GM12875 (cell line): ENCODE measurements at regions not wholly inside any gene's neighbourhood (a gene's known extent, or its start where the extent isn't known, plus 50 kb on each side); places are given as distances from the start of the nearest gene placed in this dataset.
A peak's percentile ranks its signal among the peaks of the same experiment; 100 is the strongest.

Experiments
- H3K4me3 ChIP-seq: one replicate; pipeline ENCODE4 v1.5.1; 2011; ENCODE audit warnings: low read depth, low read length, control low read depth
- TF ChIP-seq, protein P1 (sequence below): IDR thresholded peaks from 2 replicates; pipeline ENCODE4 v1.5.1; 2011; ENCODE audit warnings: low read depth, mild to moderate bottlenecking, control low read depth, inconsistent platforms, low read length, moderate library complexity, borderline replicate concordance; ENCODE audit not compliant: insufficient read depth

DNA sequence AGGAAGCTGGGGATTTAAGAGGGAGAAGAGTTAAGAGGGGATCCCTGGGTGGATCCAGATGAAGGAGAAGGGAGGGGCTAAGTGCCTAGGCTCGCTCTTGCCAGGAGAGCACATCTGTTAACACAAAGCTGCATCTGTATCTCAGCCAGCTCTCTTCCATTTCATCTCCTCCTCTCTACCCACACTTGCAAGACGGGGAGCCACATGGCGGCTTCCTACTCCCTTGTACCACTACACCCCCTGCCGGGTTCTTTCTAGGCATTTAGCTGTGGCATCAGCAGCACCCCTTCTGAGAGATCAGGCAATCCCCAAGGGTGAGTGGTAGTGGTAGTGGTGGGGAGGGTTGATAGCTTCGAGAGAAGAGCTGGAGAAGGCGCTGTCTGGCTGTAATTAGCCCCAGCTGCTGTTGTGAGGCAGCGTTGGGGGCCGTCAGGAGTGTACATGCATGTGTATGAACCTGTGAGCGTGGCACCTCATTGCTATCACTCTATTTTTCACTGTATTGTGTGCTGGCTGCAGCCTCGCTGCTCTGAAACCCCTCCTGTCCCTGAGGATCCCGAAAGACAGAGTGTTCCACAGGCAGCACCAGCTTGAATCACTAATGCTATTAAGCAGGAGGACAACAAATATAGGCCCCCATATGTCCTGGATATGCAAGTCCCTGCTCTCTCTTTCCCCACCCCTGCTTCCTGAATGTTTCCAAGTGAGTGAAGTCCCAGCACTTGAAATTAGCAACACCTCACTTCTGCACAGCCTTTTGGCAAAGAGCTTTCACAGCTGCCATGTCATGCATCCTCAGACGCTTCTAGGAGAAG is 73.7 kb downstream of the RTL9 start:
- TF ChIP-seq, protein P1, sequence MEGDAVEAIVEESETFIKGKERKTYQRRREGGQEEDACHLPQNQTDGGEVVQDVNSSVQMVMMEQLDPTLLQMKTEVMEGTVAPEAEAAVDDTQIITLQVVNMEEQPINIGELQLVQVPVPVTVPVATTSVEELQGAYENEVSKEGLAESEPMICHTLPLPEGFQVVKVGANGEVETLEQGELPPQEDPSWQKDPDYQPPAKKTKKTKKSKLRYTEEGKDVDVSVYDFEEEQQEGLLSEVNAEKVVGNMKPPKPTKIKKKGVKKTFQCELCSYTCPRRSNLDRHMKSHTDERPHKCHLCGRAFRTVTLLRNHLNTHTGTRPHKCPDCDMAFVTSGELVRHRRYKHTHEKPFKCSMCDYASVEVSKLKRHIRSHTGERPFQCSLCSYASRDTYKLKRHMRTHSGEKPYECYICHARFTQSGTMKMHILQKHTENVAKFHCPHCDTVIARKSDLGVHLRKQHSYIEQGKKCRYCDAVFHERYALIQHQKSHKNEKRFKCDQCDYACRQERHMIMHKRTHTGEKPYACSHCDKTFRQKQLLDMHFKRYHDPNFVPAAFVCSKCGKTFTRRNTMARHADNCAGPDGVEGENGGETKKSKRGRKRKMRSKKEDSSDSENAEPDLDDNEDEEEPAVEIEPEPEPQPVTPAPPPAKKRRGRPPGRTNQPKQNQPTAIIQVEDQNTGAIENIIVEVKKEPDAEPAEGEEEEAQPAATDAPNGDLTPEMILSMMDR = no peak
- H3K4me3 ChIP-seq = no peak overlapping the region

DNA sequence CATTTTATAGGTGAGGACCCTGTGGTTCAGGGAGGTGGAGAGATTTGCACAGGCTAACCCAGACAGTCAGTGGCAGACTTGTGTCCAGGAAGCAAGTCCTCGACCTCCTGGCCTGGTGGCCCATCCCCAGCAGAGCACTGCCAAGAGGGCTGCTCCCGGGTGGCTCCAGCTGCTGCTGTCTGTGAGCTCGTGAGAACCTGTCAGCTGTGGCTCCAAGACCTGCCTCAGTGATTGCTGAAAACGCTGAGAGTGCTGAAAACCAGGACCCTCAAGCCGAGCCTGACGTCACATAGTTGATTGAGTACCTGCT is 74.2 kb downstream of the RTL9 start:
- TF ChIP-seq, protein P1 = no peak
- no peak overlapping the region for H3K4me3 ChIP-seq

- no peak overlapping the region for H3K4me3 ChIP-seq
- TF ChIP-seq, protein P1 = no peak
Observed at GRCh38 chrX:110435196-110435595, 76.5 kb downstream of the RTL9 start.

GRCh38 chrX:110436523-110436922 is 77.9 kb downstream of the RTL9 start:
- no peak overlapping the region for H3K4me3 ChIP-seq
- TF ChIP-seq, protein P1 = no peak

DNA sequence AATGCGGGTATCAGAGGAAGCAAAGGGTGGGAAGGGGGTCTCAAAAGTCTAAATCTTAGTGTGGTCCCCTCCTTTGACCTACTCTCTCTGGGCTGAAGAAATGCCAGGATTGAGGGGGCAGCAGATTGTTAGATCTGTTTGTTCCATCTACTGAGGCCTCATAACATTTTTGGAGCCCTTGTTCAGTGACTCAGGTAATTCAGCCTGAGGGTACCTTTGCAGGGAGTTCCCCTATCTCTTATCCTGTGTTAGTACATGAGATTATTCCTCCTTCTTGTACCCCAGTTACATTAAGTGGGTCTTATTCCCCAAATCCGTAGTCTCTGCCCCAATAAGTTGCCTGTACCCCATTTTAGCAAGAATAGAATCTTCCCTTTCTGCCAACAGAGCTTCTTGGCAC is 79.0 kb downstream of the RTL9 start:
- TF ChIP-seq, protein P1 = no peak
- H3K4me3 ChIP-seq = no peak overlapping the region

- TF ChIP-seq, protein P1 = no peak
- no peak overlapping the region for H3K4me3 ChIP-seq
Observed at GRCh38 chrX:110440016-110440805, 81.6 kb downstream of the RTL9 start.

DNA sequence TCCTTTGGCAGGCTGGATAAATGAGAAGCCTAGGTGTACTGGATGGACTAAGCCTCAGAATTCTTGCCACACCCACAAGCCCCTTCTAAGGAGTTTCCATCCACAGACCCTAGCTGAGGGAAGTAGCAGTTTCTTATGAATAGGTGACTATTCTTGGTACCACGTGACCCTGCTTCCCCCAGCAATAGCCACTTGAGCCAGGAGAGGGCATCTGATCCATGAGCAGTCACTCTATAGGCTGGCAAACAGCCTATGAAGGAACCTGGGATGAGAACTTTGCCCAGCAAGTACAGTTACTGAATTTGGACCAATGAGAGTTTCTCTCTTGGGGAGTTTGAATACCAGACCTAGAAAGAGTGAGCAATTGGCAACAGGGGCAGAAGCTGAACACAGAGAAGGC is 84.0 kb downstream of the RTL9 start:
- TF ChIP-seq, protein P1 = peak; percentile 46; the same call in 1 of the 2 replicates
- H3K4me3 ChIP-seq = no peak overlapping the region
